ENCODE measurements at regions not wholly inside any gene's neighbourhood (a gene's known extent, or its start where the extent isn't known, plus 50 kb on each side); places are given as distances from the start of the nearest gene placed in this dataset.

DNA sequence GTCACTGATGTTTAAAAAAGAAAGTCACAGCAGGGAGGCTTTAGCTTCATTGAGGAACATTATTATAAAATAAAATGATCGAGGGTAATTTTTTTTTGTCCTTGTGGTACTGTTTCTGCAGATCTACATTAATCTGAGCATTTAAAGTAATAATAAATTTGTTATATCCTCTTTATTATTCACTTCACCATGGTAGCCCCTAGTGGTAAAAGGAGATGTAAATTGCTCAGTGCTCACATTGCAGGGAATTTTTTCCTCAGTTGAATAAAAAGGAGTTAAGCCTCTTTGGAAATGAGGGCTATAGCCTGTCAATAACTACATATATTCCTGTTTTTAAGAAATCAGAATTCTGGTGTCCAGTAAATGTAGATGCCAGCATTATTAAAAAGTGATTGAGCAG, 99.7 kb upstream of the VPREB1 start:
- no peak for DNase-seq

DNA sequence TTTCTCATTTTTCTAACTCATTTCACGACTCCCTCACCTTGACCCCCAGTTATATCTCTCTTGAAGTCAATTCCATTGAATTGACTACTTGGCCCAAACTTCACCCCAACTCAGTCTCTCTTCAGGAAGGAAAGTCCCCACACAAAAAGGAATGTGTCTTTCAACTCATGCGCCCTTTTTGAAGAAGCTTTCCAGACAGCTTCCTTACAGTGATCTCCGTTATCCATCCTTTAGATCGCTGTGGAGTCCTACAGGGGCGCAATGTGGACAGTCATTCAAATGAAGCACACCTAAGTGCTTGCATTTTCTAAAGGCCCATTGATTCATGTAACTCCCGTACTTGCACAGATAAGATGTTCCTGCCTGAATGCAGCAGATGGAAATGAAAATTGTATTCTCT, 101.1 kb upstream of the VPREB1 start:
- no peak for DNase-seq

DNA sequence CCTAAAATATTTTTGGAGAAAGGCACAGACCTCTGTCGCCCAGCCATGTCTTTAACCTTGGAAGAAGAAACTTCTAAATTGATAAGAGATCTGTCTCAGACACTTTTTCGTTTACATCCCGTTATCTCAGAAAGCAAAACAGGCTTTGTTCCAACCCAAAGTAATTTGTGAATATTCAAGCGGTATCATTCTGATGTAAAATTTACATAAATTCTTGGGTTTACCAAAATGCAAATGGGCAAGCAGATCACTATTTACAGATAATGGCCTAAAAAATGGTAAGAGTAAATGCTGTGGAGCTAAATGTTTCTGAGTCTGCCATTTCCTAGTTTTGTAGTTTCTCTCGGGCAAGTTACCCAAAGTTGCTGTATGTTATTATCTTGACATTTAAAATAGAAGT, 101.9 kb upstream of the VPREB1 start:
- no peak for DNase-seq

DNA sequence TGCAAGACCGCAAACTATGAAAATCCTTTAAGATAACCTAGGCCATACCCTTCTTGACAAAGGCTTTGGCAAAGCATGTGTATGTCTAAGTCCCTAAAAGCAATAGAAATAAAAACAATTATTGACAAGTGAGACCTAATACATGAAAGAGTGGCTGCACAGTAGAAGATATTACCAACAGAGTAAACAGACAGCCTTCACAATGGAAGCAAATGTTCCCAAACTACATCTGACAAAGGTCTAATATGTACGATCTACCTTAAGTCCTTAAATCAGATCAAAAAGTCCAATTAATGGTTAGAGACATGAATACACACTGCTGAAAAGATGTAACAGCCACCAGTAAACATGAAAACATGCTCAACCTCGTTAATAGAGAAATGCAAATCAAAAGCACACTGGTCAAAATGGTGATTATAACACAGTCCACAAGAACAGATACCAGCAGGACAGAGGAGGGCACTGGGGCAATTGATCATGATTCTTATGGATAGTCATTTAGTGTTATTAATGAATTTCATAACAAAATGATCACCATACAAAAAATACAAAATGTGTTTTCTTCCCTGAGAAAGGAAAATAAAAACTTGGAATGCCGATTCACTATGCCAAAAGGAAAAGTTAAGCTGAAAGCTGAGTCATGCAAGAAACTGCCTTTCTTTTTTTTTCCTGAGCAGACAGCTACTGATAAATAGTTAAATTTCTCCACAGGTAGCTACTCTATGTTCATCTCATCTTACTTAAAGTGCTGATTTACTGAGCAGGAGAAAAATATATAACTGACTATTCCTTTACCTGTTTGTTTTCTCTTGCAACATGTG, 102.6 kb upstream of the VPREB1 start:
- no peak for DNase-seq

DNA sequence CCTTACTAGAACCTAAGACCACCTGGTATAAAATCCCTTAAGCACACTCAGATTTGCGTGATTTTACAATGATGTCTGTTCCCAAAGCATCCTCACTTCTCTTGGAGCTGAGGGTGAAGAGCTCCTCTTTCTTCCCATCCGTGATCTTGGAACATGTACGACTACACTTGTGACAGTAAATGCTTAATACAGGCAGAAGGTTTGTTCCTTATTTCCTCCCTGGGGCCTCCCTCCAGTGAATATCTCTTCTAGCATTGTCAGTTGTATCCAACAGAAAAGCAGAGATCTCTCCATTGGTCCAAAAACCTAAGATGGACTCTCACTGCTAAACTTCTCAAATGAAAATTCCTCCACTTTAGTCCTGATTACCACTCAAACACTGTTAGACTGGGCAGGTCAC, 103.6 kb upstream of the VPREB1 start:
- DNase-seq, result no peak

DNA sequence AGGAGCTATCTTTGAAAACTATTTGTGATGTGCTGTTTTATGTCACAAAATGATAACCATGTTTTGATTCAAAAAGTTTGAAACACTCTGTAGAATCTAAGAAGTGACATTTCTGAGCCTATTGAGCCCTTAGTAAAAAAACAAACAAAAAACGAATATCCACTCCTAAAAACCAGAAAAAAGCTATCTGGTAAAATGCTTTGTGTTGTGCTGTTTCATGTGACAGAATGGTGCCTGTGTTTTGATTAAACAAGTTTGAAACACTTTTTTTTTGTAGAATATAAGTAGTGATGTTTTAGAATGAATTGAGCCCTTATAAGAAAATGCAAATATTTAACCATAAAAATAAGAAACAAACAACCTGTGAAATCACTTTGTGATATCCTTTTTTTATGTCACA, 105.2 kb upstream of the VPREB1 start:
- DNase-seq, result no peak

DNA sequence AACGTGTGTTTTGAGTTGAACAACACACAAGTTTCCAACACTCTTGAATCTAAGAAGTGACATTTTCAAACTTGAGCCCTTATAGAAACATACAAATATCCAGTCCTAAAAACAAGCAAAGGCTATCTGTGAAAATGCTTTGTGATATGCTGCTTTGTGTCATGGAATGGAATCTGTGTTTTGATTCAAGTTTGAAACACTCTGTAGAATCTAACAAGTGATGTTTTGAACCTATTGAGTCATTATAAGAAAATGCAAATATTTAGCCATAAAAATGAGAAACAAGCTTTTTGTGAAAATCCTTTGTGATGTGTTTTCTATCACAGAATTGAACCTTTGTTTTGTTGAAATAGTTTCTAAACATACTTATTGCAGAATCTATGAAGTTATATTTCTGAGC, 105.7 kb upstream of the VPREB1 start:
- no peak for DNase-seq

DNA sequence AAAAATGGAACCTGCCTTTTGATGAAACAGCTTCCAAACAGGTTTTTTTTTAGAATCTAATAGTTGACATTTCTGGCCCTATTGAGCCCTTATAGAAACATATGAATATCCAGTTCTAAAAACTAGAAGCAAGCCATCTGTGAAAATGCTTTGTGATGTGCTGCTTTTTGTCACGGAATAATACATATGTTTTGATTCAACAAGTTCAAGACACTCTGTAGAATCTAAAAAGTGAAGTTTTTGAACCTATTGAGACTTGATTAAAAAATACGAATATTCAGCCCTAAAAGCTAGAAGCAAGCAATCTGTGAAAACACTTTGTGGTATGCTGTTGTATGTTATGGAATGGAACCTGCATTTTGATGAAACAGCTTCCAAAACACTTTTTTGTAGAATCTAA, 106.7 kb upstream of the VPREB1 start:
- DNase-seq, result no peak

DNA sequence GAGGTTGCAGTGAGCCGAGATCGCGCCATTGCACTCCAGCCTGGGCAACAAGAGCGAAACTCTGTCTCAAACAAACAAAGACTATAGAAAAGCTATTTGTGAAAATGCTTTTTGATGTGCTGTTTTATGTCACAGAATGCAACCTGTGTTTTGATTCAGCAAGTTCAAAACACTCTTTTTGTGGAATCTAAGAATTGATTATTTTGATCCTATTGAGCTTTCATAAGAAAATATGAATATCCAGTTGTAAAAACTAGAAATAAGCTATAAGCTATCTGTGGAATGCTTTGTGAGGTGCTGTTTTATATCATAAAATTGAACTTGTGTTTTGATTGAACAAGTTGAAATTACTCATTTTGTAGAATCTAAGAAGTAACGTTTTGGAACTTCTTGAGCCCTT, 110.7 kb upstream of the VPREB1 start:
- no peak for DNase-seq

DNA sequence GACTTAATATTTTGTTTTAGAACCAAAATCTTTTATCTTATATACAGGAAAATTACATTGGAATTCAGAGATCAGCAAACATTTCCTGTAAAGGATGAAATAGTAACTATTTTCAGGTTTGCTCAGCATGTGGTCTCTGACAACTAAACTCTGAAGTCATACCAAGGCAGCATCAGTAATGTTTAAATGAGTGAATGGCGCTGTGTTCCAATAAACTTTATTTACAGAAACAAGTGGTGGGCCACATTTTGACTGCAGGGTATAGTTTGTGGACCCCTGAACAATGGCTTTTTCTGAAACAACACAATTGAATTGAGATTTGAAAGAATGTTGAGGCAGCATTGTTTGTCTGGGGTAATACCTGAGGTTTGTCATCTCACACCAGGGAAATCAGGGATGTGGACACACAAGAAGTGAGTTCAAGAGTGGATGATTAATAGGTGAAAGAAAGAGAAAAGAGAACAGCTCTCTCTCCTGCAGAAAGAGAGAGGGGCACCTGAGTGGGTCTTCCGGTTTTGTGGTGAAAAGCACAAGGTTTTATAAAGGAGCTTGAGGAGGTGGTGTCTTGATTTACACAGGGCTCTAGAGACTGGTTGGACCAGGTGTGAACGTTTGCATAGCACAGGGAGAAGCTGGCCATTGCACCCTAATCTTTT, 113.5 kb upstream of the VPREB1 start:
- DNase-seq, result no peak

DNA sequence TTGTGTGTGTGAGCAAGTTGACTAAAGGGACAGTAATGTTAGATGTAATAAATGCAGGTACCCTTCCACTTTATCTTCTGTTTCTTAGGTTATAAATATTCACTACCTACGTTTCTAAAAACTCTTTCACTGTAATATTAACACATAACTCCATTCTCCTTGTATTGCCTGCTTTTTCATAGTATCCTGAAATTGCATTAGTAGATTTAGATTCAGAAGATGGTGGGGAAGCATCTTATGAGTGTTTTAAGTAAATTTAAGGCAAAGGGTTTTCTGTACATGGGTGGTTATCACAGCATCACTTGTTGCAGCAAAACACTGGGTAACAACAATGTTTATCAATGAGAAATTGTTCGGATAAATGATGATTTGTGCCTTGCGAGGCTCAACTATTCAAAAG, 115.2 kb upstream of the VPREB1 start:
- no peak for DNase-seq

DNA sequence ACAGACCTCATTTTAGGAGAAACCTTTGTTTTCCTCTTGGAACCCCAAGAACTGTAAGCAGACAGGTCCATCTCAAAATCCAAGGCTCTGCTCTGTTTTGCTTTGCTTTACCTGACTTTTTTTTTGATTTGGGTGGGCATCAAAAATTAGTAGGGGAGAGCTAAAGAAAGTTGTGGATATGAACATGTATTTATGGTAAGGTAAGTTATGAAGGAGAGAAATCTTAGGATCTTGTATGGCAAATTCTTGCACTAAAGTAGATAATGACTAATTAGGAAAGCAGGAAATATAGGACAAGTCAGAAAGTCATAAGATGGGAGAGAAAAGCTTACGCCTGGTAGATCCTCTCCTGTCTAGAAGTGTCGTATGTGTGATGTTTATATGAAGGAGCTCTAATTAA, 116.1 kb upstream of the VPREB1 start:
- no peak for DNase-seq

DNA sequence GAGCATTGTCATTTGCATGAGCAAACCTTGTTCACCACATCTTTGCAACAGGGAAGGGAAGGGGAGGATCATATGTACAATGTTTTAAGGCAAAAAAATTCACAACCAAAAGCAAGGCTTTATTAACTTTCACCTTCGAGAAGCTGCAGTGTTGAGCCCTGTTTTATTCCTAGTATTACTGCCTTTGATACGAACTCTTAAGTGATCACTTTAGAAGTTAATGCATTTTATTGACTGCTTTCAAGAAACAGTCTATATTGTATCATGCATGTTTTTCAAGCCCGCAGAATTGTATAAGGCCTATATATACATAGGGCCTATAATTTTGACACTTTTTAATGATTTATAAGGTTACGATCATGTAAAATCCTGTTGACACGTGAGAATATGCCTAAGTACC, 117.5 kb upstream of the VPREB1 start:
- no peak for DNase-seq

DNA sequence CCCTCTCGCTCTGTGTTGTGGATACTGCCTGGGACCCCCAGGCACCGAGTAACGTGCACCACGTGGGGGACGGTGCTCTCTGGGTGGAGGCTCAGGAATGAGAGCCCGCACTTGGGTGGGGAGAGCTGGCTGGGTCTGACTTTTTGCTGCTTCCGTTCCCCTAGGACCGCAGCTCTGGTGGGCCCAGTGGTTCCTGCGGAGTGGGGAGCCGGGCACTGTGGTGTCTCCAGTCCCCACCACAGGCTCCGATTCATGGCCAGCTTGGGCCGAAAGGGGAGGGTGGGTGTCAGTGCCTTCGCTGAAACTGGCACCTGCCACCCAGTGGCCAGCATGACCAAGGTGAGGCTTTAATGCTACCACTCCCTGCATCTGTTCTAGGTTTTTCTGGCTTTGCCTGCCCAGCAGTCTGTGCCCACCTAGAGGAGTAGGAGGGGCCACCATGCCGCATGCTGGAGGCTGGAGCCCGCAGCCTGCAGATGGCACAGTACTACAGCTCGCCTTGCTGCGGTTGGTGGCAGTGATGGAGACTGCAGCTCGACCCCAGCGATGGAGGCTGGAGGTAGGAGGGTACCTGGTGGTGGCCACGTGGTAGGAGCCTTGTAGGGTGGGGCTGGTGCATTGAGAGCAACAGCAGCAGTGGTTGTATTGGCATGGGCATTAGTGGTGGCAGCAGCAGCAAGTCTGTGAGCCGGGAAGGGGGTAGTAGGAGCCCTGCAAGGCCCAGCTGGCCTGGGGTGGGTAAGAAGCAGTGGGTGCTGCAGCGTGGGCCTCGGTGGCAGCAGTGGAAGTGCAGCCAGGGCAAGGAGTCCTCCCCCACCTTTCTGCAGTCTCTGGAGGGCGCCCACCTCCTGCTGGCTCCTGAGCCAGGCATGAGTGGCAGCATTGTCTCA, 118.8 kb upstream of the VPREB1 start:
- no peak for DNase-seq

DNA sequence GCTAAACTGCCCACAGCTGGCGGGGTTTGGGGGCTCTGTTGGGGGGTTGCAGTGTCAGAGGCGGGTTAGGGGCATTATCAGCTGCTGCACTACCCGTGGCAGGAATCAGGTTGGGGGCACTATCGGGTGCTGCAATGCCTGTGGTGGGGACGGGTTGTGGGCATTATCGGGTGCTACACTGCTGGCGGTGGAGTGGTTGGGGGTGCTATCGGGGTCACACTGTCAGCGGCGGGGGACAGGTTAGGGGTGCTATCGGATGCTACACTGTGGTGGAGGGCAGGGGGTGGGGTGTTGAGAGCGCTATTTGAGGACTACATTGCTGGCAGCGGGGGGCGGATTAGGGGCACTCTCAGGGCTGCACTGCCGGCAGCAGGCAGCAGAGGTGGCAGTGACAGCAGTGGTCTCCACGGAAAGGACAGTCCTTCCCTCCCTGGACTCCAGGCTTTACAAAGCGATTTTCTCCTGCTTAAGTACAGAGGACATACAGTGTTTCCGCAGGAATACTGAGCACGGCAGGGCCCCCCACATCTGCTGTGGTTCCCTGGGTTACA, 119.5 kb upstream of the VPREB1 start:
- no peak for DNase-seq

DNA sequence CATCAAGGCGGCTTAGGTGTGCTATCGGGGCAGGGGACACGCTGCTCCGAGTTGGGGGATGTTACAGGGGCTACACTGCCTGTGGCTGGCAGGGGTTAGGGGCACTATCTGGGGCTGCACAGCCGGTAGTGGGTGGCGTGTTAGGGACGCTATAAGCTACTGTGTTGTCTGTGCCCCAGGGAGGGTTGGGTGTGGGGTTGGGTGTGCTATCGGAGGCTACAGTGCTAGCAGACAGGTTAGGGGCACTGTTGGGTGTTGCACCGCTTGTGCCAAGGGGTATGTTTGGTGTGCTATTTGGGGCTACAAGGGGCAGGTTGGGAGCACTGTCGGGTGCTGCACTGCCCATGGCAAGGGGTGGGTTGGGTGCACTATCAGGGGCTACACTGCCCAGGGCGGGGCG, 120.2 kb upstream of the VPREB1 start:
- DNase-seq, result no peak

DNA sequence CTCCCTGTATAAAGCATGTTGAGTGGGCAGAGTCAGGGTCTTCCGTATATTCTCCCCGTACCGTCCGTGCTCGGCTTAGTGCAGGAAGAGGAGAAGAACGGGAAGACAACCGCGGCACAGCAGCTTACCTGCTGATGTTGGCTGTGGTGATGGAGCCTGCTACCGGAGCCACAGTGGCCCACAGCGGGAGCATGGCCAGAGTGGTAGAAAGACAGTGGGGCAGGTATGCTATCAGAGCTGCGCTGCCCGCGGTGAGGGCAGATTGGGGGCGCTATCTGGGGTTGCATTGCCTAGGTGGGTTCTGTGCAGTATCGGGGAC, 120.7 kb upstream of the VPREB1 start:
- DNase-seq, result no peak

DNA sequence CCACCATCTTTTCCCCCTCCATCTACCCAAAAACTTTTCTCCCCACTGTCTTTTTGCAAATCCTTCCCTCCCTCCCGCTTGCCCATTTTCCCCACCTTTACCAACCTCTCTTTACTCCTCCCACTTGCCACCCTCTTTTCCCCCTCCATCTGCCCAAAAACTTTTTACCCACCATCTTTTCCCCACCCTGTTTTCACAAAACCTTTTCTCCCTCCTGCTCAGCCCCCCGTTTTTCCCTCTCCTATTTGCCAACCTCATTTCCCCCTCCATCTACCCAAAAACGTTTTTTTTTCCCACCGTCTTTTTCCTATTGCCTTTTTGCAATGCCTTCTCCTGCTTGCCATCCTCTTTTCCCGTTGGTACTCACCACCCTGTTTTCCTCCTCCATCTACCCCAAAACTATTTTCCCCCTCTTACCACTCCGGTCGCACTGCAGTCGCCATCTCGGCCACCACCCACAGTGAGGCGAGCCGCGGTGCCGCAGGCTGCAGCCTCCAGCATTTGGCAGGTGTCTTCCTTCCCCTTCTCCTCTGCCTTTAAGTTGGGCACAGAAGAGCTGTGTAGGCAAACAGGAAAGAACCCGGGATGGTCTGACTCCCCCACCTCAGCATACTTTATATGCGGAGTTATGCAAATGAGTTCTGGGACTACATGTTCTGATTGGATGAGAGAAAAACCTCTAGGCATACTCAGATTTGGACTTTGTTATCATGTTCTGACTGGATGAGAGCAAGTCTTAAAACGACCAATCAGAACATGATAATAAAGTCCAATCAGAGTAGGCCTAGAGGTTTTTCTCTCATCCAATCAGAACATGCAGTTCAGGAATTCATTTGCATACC, 121.2 kb upstream of the VPREB1 start:
- DNase-seq, result no peak

DNA sequence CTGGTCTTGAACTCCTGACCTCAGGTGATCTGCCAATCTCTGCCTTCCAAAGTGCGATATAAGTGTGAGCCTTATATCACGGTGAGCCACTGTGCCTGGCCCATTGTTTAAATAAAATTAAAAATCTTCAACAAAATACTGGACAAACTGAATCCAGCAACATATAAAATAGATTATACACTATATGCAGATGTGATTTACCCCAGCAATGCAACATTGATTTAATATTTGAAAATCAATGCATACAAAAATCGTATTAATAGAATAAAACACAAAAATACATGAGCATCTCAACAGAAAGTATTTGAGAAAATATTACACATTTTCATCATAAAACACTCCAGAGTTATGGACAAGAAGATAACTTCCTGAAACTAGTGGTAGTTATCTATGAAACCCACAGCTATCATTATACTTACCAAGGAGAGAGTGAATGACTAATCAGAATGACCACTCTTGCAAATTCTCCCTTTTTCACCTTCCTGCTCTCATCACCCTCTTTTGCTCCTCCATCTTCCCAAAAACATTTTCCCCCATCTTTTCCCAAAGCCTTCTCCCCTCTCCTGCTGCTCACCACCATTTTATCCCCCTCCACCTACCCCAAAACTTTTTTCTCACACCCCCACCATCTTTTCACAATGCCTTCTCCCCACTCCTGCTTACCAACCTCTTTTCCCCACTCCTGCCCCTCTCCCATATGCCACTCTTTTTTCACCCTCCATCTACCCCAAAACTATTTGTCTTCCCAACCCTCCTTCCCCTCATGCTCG, 122.1 kb upstream of the VPREB1 start:
- no peak for DNase-seq

DNA sequence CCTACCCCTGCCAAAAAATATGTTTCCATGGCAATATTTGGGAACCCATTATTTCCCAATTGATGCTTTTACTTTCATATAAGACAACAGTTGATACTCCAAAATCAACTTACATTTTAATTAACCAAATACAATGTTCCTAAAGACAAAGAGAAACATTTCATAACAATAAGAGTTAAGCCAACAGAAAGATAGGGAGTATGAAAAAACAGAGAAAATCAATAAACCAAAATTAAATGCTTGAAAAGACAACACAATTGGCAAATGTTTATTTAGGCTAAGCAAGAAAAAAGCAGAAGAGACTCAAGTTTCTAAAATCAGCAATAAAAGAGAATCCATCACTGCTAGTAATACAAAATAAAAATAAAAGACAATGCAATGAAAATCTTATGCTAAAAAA, 123.1 kb upstream of the VPREB1 start:
- no peak for DNase-seq

DNA sequence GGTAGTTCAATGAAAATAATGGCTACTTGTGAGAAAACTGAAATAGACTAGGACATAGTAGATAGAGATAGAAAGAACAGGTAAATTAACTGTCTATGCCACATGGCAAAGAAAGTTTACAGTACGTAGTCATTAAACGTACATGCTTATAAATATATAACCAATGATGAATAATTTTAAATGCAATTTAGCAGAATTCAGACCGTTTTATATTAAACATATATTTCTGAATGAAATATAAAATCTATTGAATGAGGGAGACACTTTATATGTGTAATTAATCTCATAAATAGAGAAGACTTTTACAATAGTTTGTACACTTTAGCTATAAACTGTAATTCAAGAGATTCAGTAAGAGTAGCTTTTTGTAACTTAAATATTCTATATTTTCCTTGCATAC, 124.4 kb upstream of the VPREB1 start:
- DNase-seq, result no peak

DNA sequence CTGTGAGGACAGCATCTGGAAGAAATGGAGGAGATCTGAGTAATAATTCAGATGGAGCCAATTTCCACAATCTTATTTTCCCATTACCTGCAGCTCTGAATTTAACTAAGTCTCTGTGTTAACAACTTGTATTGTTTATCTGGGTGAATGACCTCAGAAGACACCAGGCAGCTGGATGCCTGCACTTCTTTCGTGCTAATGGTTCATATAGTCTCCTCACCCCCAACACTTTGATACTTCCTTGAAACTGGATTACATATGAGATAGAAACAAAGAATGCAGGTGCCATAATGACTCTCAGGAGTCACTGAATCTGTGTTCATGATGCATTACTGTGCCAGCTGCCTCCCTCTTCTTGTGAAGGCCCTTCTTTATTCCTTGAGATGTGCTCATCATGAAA, 125.6 kb upstream of the VPREB1 start:
- DNase-seq, result no peak

Data from HCEC 1CT (cell line).